B cell (primary cell): ENCODE measurements at regions not wholly inside any gene's neighbourhood (a gene's known extent, or its start where the extent isn't known, plus 50 kb on each side); places are given as distances from the start of the nearest gene placed in this dataset.

Experiments
- ATAC-seq: fragments of 200-7000 bp; cut with Tn5 transposase; one replicate; pipeline ENCODE4 v1.10.0; 2021; ENCODE audit warnings: low read depth, mild to moderate bottlenecking, moderate number of reproducible peaks, moderate library complexity
- CTCF ChIA-PET: fragments of 350-600 bp; sonication (Branson Sonifier 250); formaldehyde crosslinking; loops from one replicate; lab custom pipeline; 2021; ENCODE audit warnings: antibody characterized with exemption, inconsistent platforms; lab: Charles Lee
- POLR2A ChIA-PET: fragments of 350-600 bp; sonication (Branson Sonifier 250); formaldehyde crosslinking; loops from one replicate; lab custom pipeline; 2021; ENCODE audit warnings: antibody characterized with exemption; lab: Charles Lee
- DNase-seq: peaks from one replicate; pipeline ENCODE4 v3.0.0; 2013
- H2AFZ ChIP-seq: 2 replicates; pipeline ENCODE4 v1.6.1; 2012; ENCODE audit warnings: mild to moderate bottlenecking, low read depth, low read length; ENCODE audit not compliant: insufficient read depth, poor library complexity, severe bottlenecking
- H3K27ac ChIP-seq, 2 donors: 1 replicate in 1 of 2; 2 replicates in 1 of 2; pipeline ENCODE4 v1.5.1; 2012 to 2013; ENCODE audit warnings: low read length in 2 of 2, mild to moderate bottlenecking in 2 of 2, moderate library complexity in 1 of 2
- H3K27me3 ChIP-seq, 4 experiments: fragments of 200-600 bp in 1 of 4; sonication (generic) in 1 of 4; replicated peaks in 1 of 4; 1 replicate in 2 of 4; 2 replicates in 2 of 4; pipeline versions ENCODE4 v1.6.1 to v1.7.0; 2013 to 2016; ENCODE audit warnings: low read length in 3 of 4, mild to moderate bottlenecking in 2 of 4, mixed read lengths in 1 of 4, moderate library complexity in 1 of 4; ENCODE audit not compliant: insufficient read depth in 4 of 4, control insufficient read depth in 3 of 4; ENCODE audit errors: control extremely low read depth in 1 of 4
- H3K36me3 ChIP-seq, 2 experiments: replicated peaks in 1 of 2; 1 replicate in 1 of 2; 2 replicates in 1 of 2; pipeline versions ENCODE4 v1.6.1 to v1.7.1; 2013; ENCODE audit warnings: low read length in 1 of 2; ENCODE audit not compliant: insufficient read depth in 2 of 2, control insufficient read depth in 1 of 2; ENCODE audit errors: control extremely low read depth in 1 of 2, extremely low read depth in 1 of 2
- H3K4me1 ChIP-seq, 2 donors: fragments of 200-600 bp in 1 of 2; sonication (generic) in 1 of 2; 1 replicate in 1 of 2; 2 replicates in 1 of 2; pipeline versions ENCODE4 v1.5.1 to v1.6.1; 2013 to 2017; ENCODE audit warnings: low read length in 2 of 2; ENCODE audit not compliant: control insufficient read depth in 2 of 2, insufficient read depth in 2 of 2
- H3K4me2 ChIP-seq: replicated peaks from 2 replicates; pipeline ENCODE3; 2012; ENCODE audit warnings: mild to moderate bottlenecking, low read depth, low read length; ENCODE audit not compliant: poor library complexity, severe bottlenecking
- H3K4me3 ChIP-seq, 5 experiments: fragments of 200-600 bp in 1 of 5; sonication (generic) in 1 of 5; 1 replicate in 3 of 5; 2 replicates in 2 of 5; pipeline versions ENCODE4 v1.5.1 to v1.7.0; 2011 to 2016; ENCODE audit warnings: low read length in 4 of 5, mild to moderate bottlenecking in 4 of 5, low read depth in 2 of 5, control low read depth in 1 of 5, moderate library complexity in 1 of 5; ENCODE audit not compliant: insufficient read depth in 1 of 5; ENCODE audit errors: control extremely low read depth in 1 of 5, extremely low read depth in 1 of 5
- H3K79me2 ChIP-seq: fragments of 200-600 bp; sonication (generic); one replicate; pipeline ENCODE4 v1.6.0; 2016; ENCODE audit warnings: low read length; ENCODE audit not compliant: control insufficient read depth, insufficient read depth
- H3K9ac ChIP-seq: fragments of 200-600 bp; sonication (generic); 2 replicates; pipeline ENCODE4 v1.6.1; 2017; ENCODE audit warnings: mild to moderate bottlenecking, low read length, moderate library complexity
- H3K9me3 ChIP-seq, 3 donors: one replicate each; pipeline versions ENCODE4 v1.6.1 to v1.7.1; 2013; ENCODE audit warnings: low read length in 2 of 3; ENCODE audit not compliant: control insufficient read depth in 2 of 3, insufficient read depth in 1 of 3; ENCODE audit errors: control extremely low read depth in 1 of 3
- H4K20me1 ChIP-seq: 2 replicates; pipeline ENCODE4 v1.6.0; 2012; ENCODE audit warnings: mild to moderate bottlenecking, low read length; ENCODE audit not compliant: insufficient read depth, control insufficient read depth, poor library complexity, severe bottlenecking
- H3K27ac Mint-ChIP-seq: one replicate; pipeline ENCODE4 v1.8.0; 2021; ENCODE audit warnings: mixed read lengths
- H3K27me3 Mint-ChIP-seq: one replicate; pipeline ENCODE4 v1.8.0; 2021; ENCODE audit warnings: mixed read lengths
- H3K4me1 Mint-ChIP-seq: one replicate; pipeline ENCODE4 v1.8.0; 2021; ENCODE audit warnings: mixed read lengths
- H3K4me3 Mint-ChIP-seq: one replicate; pipeline ENCODE4 v1.8.0; 2021; ENCODE audit warnings: mixed read lengths
- H3K9me3 Mint-ChIP-seq: one replicate; pipeline ENCODE4 v1.8.0; 2022; ENCODE audit warnings: mixed read lengths; ENCODE audit not compliant: insufficient read depth
- EZH2 ChIP-seq: IDR thresholded peaks from 2 replicates; pipeline ENCODE4 v1.6.1; 2012; ENCODE audit warnings: borderline replicate concordance, low read depth, mild to moderate bottlenecking, moderate library complexity, low read length; ENCODE audit not compliant: insufficient read depth, poor library complexity, severe bottlenecking
- WGBS: methylation state at CpG from one replicate; pipeline ENCODE4 v1.1.5; 2013; ENCODE audit warnings: missing lambda C conversion rate; ENCODE audit not compliant: insufficient coverage; 5-methylcytosine and 5-hydroxymethylcytosine counted together
- intact Hi-C: fragments of 100-400 bp; cut with micrococcal nuclease; formaldehyde crosslinking; loops from one replicate; pipeline ENCODE4 v1.10.0; 2022
- TF ChIP-seq, protein P1 (sequence below): fragments of 200-600 bp; IDR thresholded peaks from one replicate; pipeline ENCODE4 v1.8.0; 2022; ENCODE audit warnings: antibody characterized with exemption, mild to moderate bottlenecking

DNA sequence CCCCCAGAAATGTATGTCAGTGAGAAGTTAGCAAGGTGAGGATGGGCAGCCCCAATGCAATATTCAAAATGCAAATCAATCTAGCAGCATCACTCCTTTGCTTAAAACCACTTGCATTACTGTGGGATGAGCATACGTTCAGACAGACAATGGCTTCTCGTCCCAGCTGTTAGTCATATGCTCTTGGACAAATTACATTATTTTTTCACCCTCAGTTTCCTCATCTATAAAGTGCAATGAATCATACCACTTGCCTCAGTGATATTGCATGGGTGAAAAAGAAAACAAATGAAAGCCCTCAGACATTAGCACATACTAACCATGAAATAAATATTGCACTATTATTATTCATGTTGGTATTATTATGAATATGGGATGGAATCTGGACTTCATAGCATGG, 132.3 kb downstream of the C12orf75 start:
- H3K27ac ChIP-seq = no peak overlapping the region
- Mint-ChIP-seq H3K4me3 (no peak overlapping the region), H3K27ac (no peak overlapping the region), H3K9me3 (peaks cover 4% of the 10 kb centered on the region), H3K4me1 (no peaks in the 10 kb centered on the region), H3K27me3 (peaks cover 24% of the 10 kb centered on the region)
- H3K79me2 ChIP-seq = no peaks in the 10 kb centered on the region
- H3K4me2 ChIP-seq = no peak overlapping the region
- DNase-seq (no peak), ATAC-seq (no peak)
- H3K9ac ChIP-seq = no peak overlapping the region
- no peaks in the 10 kb centered on the region for H3K36me3 ChIP-seq
- H3K9me3 ChIP-seq = peaks cover 0 to 1% (median 0%) of the 10 kb centered on the region in 3 donors
- POLR2A ChIA-PET = no interaction called here
- intact Hi-C loops = no loop called here
- H3K27me3 ChIP-seq = peaks cover 0 to 10% (median 2%) of the 10 kb centered on the region in 4 experiments
- no peak overlapping the region for H3K4me3 ChIP-seq
- H3K4me1 ChIP-seq = no peaks in the 10 kb centered on the region
- CTCF ChIA-PET = no interaction called here
- TF ChIP-seq, protein P1, sequence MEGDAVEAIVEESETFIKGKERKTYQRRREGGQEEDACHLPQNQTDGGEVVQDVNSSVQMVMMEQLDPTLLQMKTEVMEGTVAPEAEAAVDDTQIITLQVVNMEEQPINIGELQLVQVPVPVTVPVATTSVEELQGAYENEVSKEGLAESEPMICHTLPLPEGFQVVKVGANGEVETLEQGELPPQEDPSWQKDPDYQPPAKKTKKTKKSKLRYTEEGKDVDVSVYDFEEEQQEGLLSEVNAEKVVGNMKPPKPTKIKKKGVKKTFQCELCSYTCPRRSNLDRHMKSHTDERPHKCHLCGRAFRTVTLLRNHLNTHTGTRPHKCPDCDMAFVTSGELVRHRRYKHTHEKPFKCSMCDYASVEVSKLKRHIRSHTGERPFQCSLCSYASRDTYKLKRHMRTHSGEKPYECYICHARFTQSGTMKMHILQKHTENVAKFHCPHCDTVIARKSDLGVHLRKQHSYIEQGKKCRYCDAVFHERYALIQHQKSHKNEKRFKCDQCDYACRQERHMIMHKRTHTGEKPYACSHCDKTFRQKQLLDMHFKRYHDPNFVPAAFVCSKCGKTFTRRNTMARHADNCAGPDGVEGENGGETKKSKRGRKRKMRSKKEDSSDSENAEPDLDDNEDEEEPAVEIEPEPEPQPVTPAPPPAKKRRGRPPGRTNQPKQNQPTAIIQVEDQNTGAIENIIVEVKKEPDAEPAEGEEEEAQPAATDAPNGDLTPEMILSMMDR = no peak
- no peak for TF ChIP-seq EZH2
- no CpG with 5 or more reads among the region's 2 CpGs for WGBS
- no peak overlapping the region for H2AFZ ChIP-seq
- H4K20me1 ChIP-seq = no peaks in the 10 kb centered on the region

DNA sequence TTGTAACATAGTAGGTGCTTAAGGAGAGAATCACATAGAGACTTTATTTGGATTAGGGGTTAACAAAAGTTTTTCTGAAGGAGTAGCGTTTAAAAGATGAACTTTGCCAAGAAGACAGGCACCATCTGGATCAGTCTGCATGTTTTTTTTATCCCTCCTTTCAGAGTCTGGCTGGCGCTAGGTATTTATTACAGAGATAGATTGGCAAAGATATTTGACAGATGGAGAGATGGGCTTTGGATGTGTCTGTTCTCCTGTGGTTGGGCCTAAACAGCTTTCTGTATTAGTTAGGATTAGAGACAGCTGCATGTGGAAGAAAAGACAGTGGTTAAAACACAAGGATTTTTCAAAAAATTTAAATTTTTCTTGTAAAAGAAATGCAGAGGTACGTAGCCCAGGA, 133.9 kb downstream of the C12orf75 start:
- ChIA-PET POLR2A (no interaction called here), CTCF (no interaction called here)
- Histone ChIP-seq H3K9ac (no peak overlapping the region), H3K27me3 (peaks cover 0 to 10% (median 2%) of the 10 kb centered on the region in 4 experiments), H3K4me2 (no peak overlapping the region), H4K20me1 (no peaks in the 10 kb centered on the region), H3K4me3 (no peak overlapping the region), H2AFZ (no peak overlapping the region), H3K4me1 (no peaks in the 10 kb centered on the region), H3K36me3 (no peaks in the 10 kb centered on the region), H3K27ac (no peak overlapping the region), H3K9me3 (no peaks in the 10 kb centered on the region), H3K79me2 (no peaks in the 10 kb centered on the region)
- intact Hi-C loops = no loop called here
- no peak for ATAC-seq
- Mint-ChIP-seq H3K4me3 (no peak overlapping the region), H3K4me1 (no peaks in the 10 kb centered on the region), H3K27me3 (peaks cover 21% of the 10 kb centered on the region), H3K27ac (no peak overlapping the region), H3K9me3 (no peaks in the 10 kb centered on the region)
- 20% methylated on average over 1 of the region's 3 CpGs for WGBS
- TF ChIP-seq EZH2 = no peak
- TF ChIP-seq, protein P1 = no peak
- no peak for DNase-seq
